Activated T-cell treated with anti-CD3 and anti-CD28 coated beads, Interleukin-2, amount 50 U/mL, for 24 hours (primary cell): ENCODE measurements at regions not wholly inside any gene's neighbourhood (a gene's known extent, or its start where the extent isn't known, plus 50 kb on each side); places are given as distances from the start of the nearest gene placed in this dataset.
A peak's percentile ranks its signal among the peaks of the same experiment; 100 is the strongest.
"Not testable (repeated sequence)": the region's sequence is repeated elsewhere in the genome, so short reads cannot be mapped to it uniquely, and the experiment has no call there.

ENCODE experiments used
- DNase-seq: peaks from one replicate; pipeline ENCODE4 v3.0.0-alpha.2; 2020
- H3K27ac Mint-ChIP-seq: 2 replicates; pipeline ENCODE4 v1.8.0; 2020; ENCODE audit warnings: mild to moderate bottlenecking, mixed read lengths
- H3K27me3 Mint-ChIP-seq: 2 replicates; pipeline ENCODE4 v1.8.0; 2020; ENCODE audit warnings: mixed read lengths
- H3K36me3 Mint-ChIP-seq: 2 replicates; pipeline ENCODE4 v1.8.0; 2020; ENCODE audit warnings: low read depth, mixed read lengths
- H3K4me1 Mint-ChIP-seq: 2 replicates; pipeline ENCODE4 v1.8.0; 2020; ENCODE audit warnings: low read depth, mixed read lengths
- H3K4me3 Mint-ChIP-seq: 2 replicates; pipeline ENCODE4 v1.8.0; 2020; ENCODE audit warnings: mild to moderate bottlenecking, moderate library complexity, mixed read lengths
- H3K9me3 Mint-ChIP-seq: 2 replicates; pipeline ENCODE4 v1.8.0; 2020; ENCODE audit warnings: mixed read lengths

- H3K4me1 Mint-ChIP-seq, H3K4me3 Mint-ChIP-seq, H3K27me3 Mint-ChIP-seq, DNase-seq, H3K27ac Mint-ChIP-seq, H3K36me3 Mint-ChIP-seq, H3K9me3 Mint-ChIP-seq: not testable (repeated sequence)
Observed at GRCh38 chr16:21348815-21349214, 70.7 kb upstream of the CRYM start.

- not testable (repeated sequence) for H3K9me3 Mint-ChIP-seq, H3K4me3 Mint-ChIP-seq, H3K27ac Mint-ChIP-seq, DNase-seq, H3K4me1 Mint-ChIP-seq, H3K27me3 Mint-ChIP-seq, H3K36me3 Mint-ChIP-seq
Observed at GRCh38 chr16:21347538-21347937, 69.4 kb upstream of the CRYM start.

- H3K4me1 Mint-ChIP-seq, H3K4me3 Mint-ChIP-seq, H3K9me3 Mint-ChIP-seq, DNase-seq, H3K27ac Mint-ChIP-seq, H3K36me3 Mint-ChIP-seq, H3K27me3 Mint-ChIP-seq: not testable (repeated sequence)
Observed at GRCh38 chr16:21346756-21347491, 68.8 kb upstream of the CRYM start.

GRCh38 chr16:21344361-21344912, 66.3 kb upstream of the CRYM start:
- not testable (repeated sequence) for H3K4me3 Mint-ChIP-seq, H3K27me3 Mint-ChIP-seq, H3K36me3 Mint-ChIP-seq, DNase-seq, H3K27ac Mint-ChIP-seq, H3K4me1 Mint-ChIP-seq, H3K9me3 Mint-ChIP-seq

- DNase-seq: no peak
- peaks cover 8% of the 10 kb centered on the region for H3K4me1 Mint-ChIP-seq
- no peak overlapping the region for H3K4me3 Mint-ChIP-seq
- H3K27ac Mint-ChIP-seq: no peak overlapping the region
- H3K27me3 Mint-ChIP-seq: peaks cover 10% of the 10 kb centered on the region
- no peaks in the 10 kb centered on the region for H3K9me3 Mint-ChIP-seq
- H3K36me3 Mint-ChIP-seq: no peaks in the 10 kb centered on the region
Observed at GRCh38 chr16:21341101-21341500, 63.0 kb upstream of the CRYM start.

- peaks cover 8% of the 10 kb centered on the region for H3K4me1 Mint-ChIP-seq
- no peak overlapping the region for H3K4me3 Mint-ChIP-seq
- no peak for DNase-seq
- H3K27ac Mint-ChIP-seq: no peak overlapping the region
- H3K9me3 Mint-ChIP-seq: no peaks in the 10 kb centered on the region
- no peaks in the 10 kb centered on the region for H3K36me3 Mint-ChIP-seq
- peaks cover 18% of the 10 kb centered on the region for H3K27me3 Mint-ChIP-seq
Observed at GRCh38 chr16:21339941-21340340, 61.9 kb upstream of the CRYM start.

- Mint-ChIP-seq H3K4me3 (no peak overlapping the region), H3K27ac (peak overlapping the region; percentile 8), H3K4me1 (peaks cover 8% of the 10 kb centered on the region), H3K36me3 (no peaks in the 10 kb centered on the region), H3K9me3 (no peaks in the 10 kb centered on the region), H3K27me3 (peaks cover 18% of the 10 kb centered on the region)
- no peak for DNase-seq
Observed at GRCh38 chr16:21339269-21339641, 61.2 kb upstream of the CRYM start.

- no peak for DNase-seq
- Mint-ChIP-seq H3K27me3 (peaks cover 22% of the 10 kb centered on the region), H3K9me3 (no peaks in the 10 kb centered on the region), H3K4me1 (peaks cover 8% of the 10 kb centered on the region), H3K27ac (peak overlapping the region; percentile 8), H3K4me3 (no peak overlapping the region), H3K36me3 (no peaks in the 10 kb centered on the region)
Observed at GRCh38 chr16:21338537-21339268, 60.6 kb upstream of the CRYM start.

GRCh38 chr16:21336231-21336630, 58.1 kb upstream of the CRYM start:
- no peaks in the 10 kb centered on the region for H3K9me3 Mint-ChIP-seq
- H3K4me1 Mint-ChIP-seq: peaks cover 8% of the 10 kb centered on the region
- H3K36me3 Mint-ChIP-seq: no peaks in the 10 kb centered on the region
- DNase-seq: no peak
- peaks cover 38% of the 10 kb centered on the region for H3K27me3 Mint-ChIP-seq
- no peak overlapping the region for H3K4me3 Mint-ChIP-seq
- H3K27ac Mint-ChIP-seq: no peak overlapping the region

- not testable (repeated sequence) for H3K27ac Mint-ChIP-seq, H3K4me3 Mint-ChIP-seq, H3K36me3 Mint-ChIP-seq, H3K4me1 Mint-ChIP-seq, H3K9me3 Mint-ChIP-seq, DNase-seq
- peaks cover 47% of the 10 kb centered on the region for H3K27me3 Mint-ChIP-seq
Observed at GRCh38 chr16:21334188-21335146, 56.4 kb upstream of the CRYM start.

- H3K36me3 Mint-ChIP-seq, H3K4me1 Mint-ChIP-seq, H3K4me3 Mint-ChIP-seq, DNase-seq, H3K9me3 Mint-ChIP-seq, H3K27ac Mint-ChIP-seq: not testable (repeated sequence)
- H3K27me3 Mint-ChIP-seq: peaks cover 45% of the 10 kb centered on the region
Observed at GRCh38 chr16:21333683-21334082, 55.6 kb upstream of the CRYM start.
